CD14-positive monocyte (primary cell): ENCODE measurements at regions not wholly inside any gene's neighbourhood (a gene's known extent, or its start where the extent isn't known, plus 50 kb on each side); places are given as distances from the start of the nearest gene placed in this dataset.

Source experiments
- DNase-seq, 3 donors: peaks; one replicate each; pipeline ENCODE4 v3.0.0-alpha.2; 2011 to 2022
- H2AFZ ChIP-seq: 2 replicates; pipeline ENCODE4 v1.6.0; 2012; ENCODE audit warnings: mild to moderate bottlenecking, low read depth, low read length, inconsistent platforms; ENCODE audit not compliant: insufficient read depth, poor library complexity, severe bottlenecking
- H3K27ac ChIP-seq, 2 donors: 1 replicate in 1 of 2; 2 replicates in 1 of 2; pipeline ENCODE4 v1.5.1; 2012 to 2013; ENCODE audit warnings: low read length in 2 of 2, control low read depth in 1 of 2, inconsistent platforms in 1 of 2, low read depth in 1 of 2, mild to moderate bottlenecking in 1 of 2
- H3K27me3 ChIP-seq, 2 donors: one replicate each; pipeline versions ENCODE4 v1.6.0 to v1.6.1; 2011 to 2013; ENCODE audit warnings: low read length in 2 of 2; ENCODE audit not compliant: control insufficient read depth in 2 of 2, insufficient read depth in 2 of 2
- H3K36me3 ChIP-seq, 2 donors: replicated peaks in 1 of 2; 1 replicate in 1 of 2; 2 replicates in 1 of 2; pipeline versions ENCODE4 v1.5.1 to v1.6.1; 2012 to 2013; ENCODE audit warnings: low read length in 2 of 2, control low read depth in 1 of 2, inconsistent platforms in 1 of 2, mild to moderate bottlenecking in 1 of 2; ENCODE audit not compliant: insufficient read depth in 2 of 2, control insufficient read depth in 1 of 2
- H3K4me1 ChIP-seq, 2 donors: 1 replicate in 1 of 2; 2 replicates in 1 of 2; pipeline versions ENCODE4 v1.5.1 to v1.6.1; 2012 to 2013; ENCODE audit warnings: low read length in 2 of 2, control low read depth in 1 of 2, inconsistent platforms in 1 of 2, mild to moderate bottlenecking in 1 of 2, moderate library complexity in 1 of 2; ENCODE audit not compliant: insufficient read depth in 2 of 2, control insufficient read depth in 1 of 2
- H3K4me2 ChIP-seq: replicated peaks from 2 replicates; pipeline ENCODE3; 2012; ENCODE audit warnings: low read length, moderate library complexity, mild to moderate bottlenecking; ENCODE audit not compliant: poor library complexity, severe bottlenecking; ENCODE audit errors: extremely low read depth
- H3K4me3 ChIP-seq, 3 experiments: fragments of 200-600 bp in 1 of 3; sonication (generic) in 1 of 3; replicated peaks in 1 of 3; 1 replicate in 2 of 3; 2 replicates in 1 of 3; pipeline ENCODE4 v1.5.1; 2011 to 2013; ENCODE audit warnings: low read length in 3 of 3, mild to moderate bottlenecking in 3 of 3, control low read depth in 2 of 3, low read depth in 2 of 3, inconsistent platforms in 1 of 3, moderate library complexity in 1 of 3
- H3K79me2 ChIP-seq: 2 replicates; pipeline ENCODE4 v1.6.0; 2012; ENCODE audit warnings: mild to moderate bottlenecking, control low read depth, inconsistent platforms, low read length, moderate library complexity; ENCODE audit not compliant: insufficient read depth
- H3K9ac ChIP-seq: 2 replicates; pipeline ENCODE4 v1.6.0; 2017; ENCODE audit warnings: low read length, mild to moderate bottlenecking; ENCODE audit not compliant: insufficient read depth, poor library complexity, severe bottlenecking
- H3K9me3 ChIP-seq, 2 donors: replicated peaks in 1 of 2; 1 replicate in 1 of 2; 2 replicates in 1 of 2; pipeline versions ENCODE4 v1.5.1 to v1.6.1; 2012 to 2013; ENCODE audit warnings: low read length in 2 of 2, control low read depth in 1 of 2; ENCODE audit not compliant: control insufficient read depth in 1 of 2, insufficient read depth in 1 of 2
- H4K20me1 ChIP-seq: 2 replicates; pipeline ENCODE4 v1.6.0; 2012; ENCODE audit warnings: mild to moderate bottlenecking, low read length, control low read depth, moderate library complexity; ENCODE audit not compliant: insufficient read depth
- H3K27ac Mint-ChIP-seq, 7 donors: one replicate each; pipeline ENCODE4 v1.8.0; 2020; ENCODE audit warnings: mild to moderate bottlenecking in 7 of 7, mixed read lengths in 7 of 7, moderate library complexity in 6 of 7, inconsistent platforms in 2 of 7
- H3K27me3 Mint-ChIP-seq, 3 donors: one replicate each; pipeline ENCODE4 v1.8.0; 2021 to 2022; ENCODE audit warnings: low read depth in 3 of 3, mild to moderate bottlenecking in 3 of 3, mixed read lengths in 3 of 3, moderate library complexity in 3 of 3, inconsistent platforms in 1 of 3
- H3K36me3 Mint-ChIP-seq, 2 donors: one replicate each; pipeline ENCODE4 v1.8.0; 2020; ENCODE audit warnings: mixed read lengths in 2 of 2, inconsistent platforms in 1 of 2, mild to moderate bottlenecking in 1 of 2
- H3K4me1 Mint-ChIP-seq: one replicate; pipeline ENCODE4 v1.8.0; 2020; ENCODE audit warnings: mild to moderate bottlenecking, mixed read lengths
- H3K4me3 Mint-ChIP-seq, 2 donors: one replicate each; pipeline ENCODE4 v1.8.0; 2020; ENCODE audit warnings: mild to moderate bottlenecking in 2 of 2, mixed read lengths in 2 of 2, moderate library complexity in 1 of 2
- H3K9me3 Mint-ChIP-seq, 7 donors: one replicate each; pipeline ENCODE4 v1.8.0; 2020 to 2022; ENCODE audit warnings: mixed read lengths in 7 of 7, mild to moderate bottlenecking in 6 of 7, moderate library complexity in 6 of 7, inconsistent platforms in 2 of 7
- CTCF ChIP-seq: fragments of 200-600 bp; IDR thresholded peaks from one replicate; pipeline ENCODE4 v1.8.0; 2022; ENCODE audit warnings: antibody characterized with exemption, mild to moderate bottlenecking
- WGBS: methylation state at CpG from one replicate; pipeline ENCODE4 v1.1.5; 2013; ENCODE audit warnings: missing lambda C conversion rate; ENCODE audit not compliant: insufficient coverage; 5-methylcytosine and 5-hydroxymethylcytosine counted together
- intact Hi-C, 2 donors: fragments of 100-400 bp; cut with micrococcal nuclease; formaldehyde crosslinking; loops; one replicate each; pipeline versions ENCODE4 v1.15.0 to v1.15.1; 2023

GRCh38 chr4:14783011-14783877, 219.0 kb upstream of the CPEB2 start:
- H3K4me3 Mint-ChIP-seq: no peak overlapping the region
- H3K27ac Mint-ChIP-seq: no peak overlapping the region
- TF ChIP-seq CTCF: no peak
- WGBS: 100% methylated on average over 2 of the region's 5 CpGs
- Histone ChIP-seq H3K36me3 (no peaks in the 10 kb centered on the region), H3K27ac (no peak overlapping the region), H3K4me2 (no peak overlapping the region), H3K79me2 (no peaks in the 10 kb centered on the region), H4K20me1 (no peaks in the 10 kb centered on the region), H3K9ac (no peak overlapping the region), H3K27me3 (no peaks in the 10 kb centered on the region), H3K9me3 (peaks cover 0 to 9% of the 10 kb centered on the region in 2 donors), H3K4me1 (no peaks in the 10 kb centered on the region), H3K4me3 (no peak overlapping the region), H2AFZ (no peak overlapping the region)
- DNase-seq: no peak
- no peaks in the 10 kb centered on the region for H3K4me1 Mint-ChIP-seq
- H3K9me3 Mint-ChIP-seq: peaks cover 1 to 19% (median 5%) of the 10 kb centered on the region in 7 donors
- intact Hi-C loops: loop anchor here in 1 of 2 donors (10.0 kb wide), 1 partner anchor 1128 kb away; no protein-coding TSS in a partner anchor
- peaks cover 0 to 4% (median 3%) of the 10 kb centered on the region in 3 donors for H3K27me3 Mint-ChIP-seq
- H3K36me3 Mint-ChIP-seq: no peaks in the 10 kb centered on the region

GRCh38 chr4:14787221-14787620, 215.1 kb upstream of the CPEB2 start:
- H3K9me3 ChIP-seq: peaks cover 0 to 9% of the 10 kb centered on the region in 2 donors
- H3K4me1 ChIP-seq: no peaks in the 10 kb centered on the region
- H3K27ac Mint-ChIP-seq: no peak overlapping the region
- no peak for DNase-seq
- H3K79me2 ChIP-seq: no peaks in the 10 kb centered on the region
- H3K4me2 ChIP-seq: no peak overlapping the region
- H3K4me3 Mint-ChIP-seq: no peak overlapping the region
- no peaks in the 10 kb centered on the region for H4K20me1 ChIP-seq
- intact Hi-C loops: loop anchor here (5.0 to 10.0 kb wide), 2 partner anchors 1130 to 1132 kb away; no protein-coding TSS in a partner anchor
- H3K9me3 Mint-ChIP-seq: peaks cover 0 to 15% (median 8%) of the 10 kb centered on the region in 7 donors
- H2AFZ ChIP-seq: no peak overlapping the region
- no peaks in the 10 kb centered on the region for H3K4me1 Mint-ChIP-seq
- H3K36me3 ChIP-seq: no peaks in the 10 kb centered on the region
- H3K27ac ChIP-seq: no peak overlapping the region
- H3K27me3 Mint-ChIP-seq: peaks cover 0 to 3% (median 3%) of the 10 kb centered on the region in 3 donors
- no peaks in the 10 kb centered on the region for H3K27me3 ChIP-seq
- no peak overlapping the region for H3K4me3 ChIP-seq
- 73% methylated on average over 4 of the region's 4 CpGs for WGBS
- no peak for TF ChIP-seq CTCF
- no peaks in the 10 kb centered on the region for H3K36me3 Mint-ChIP-seq
- H3K9ac ChIP-seq: no peak overlapping the region
